GM12891 (cell line): ENCODE measurements at regions not wholly inside any gene's neighbourhood (a gene's known extent, or its start where the extent isn't known, plus 50 kb on each side); places are given as distances from the start of the nearest gene placed in this dataset.

Experiments
- POLR2A ChIP-seq: IDR thresholded peaks from 2 replicates; pipeline ENCODE4 v1.6.1; 2011; ENCODE audit warnings: low read depth, low read length, control low read depth
- POLR2AphosphoS5 ChIP-seq: IDR thresholded peaks from 2 replicates; pipeline ENCODE4 v1.6.1; 2011; ENCODE audit warnings: low read depth, low read length, control low read depth
- SPI1 ChIP-seq: IDR thresholded peaks from 2 replicates; pipeline ENCODE4 v1.6.1; 2011; ENCODE audit warnings: low read depth, low read length, control low read depth
- TAF1 ChIP-seq: IDR thresholded peaks from 2 replicates; pipeline ENCODE4 v1.6.1; 2011; ENCODE audit warnings: low read depth, low read length, control low read depth

DNA sequence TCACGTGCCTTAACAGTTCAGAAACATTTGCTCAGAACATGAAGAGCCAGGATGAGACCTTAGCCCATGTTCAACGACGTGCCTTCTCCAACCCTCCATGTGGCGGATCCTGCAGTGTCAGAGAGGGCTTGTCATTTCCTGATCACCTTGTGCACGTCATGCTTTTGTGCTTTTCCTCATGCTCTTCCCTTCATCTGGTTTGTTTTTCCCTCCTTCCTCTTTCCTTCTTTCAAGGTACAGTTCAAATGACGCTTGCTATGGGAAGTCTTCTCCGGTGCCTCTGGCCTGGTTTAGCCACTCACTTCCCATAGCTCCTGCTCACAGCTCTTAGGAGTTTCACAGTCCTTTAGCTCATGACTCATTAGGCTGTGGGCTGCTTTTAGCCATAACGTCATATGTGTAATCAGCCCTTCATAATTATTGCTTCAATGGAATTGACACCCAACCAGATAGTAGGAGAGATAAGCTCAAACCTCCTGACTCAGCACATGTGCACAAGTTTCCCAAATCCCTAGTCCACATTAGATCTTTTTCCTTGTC lies 102.7 kb upstream of the CNKSR3 start:
- no peak for TF ChIP-seq POLR2A
- TF ChIP-seq SPI1 = no peak
- TF ChIP-seq POLR2AphosphoS5 = no peak
- TF ChIP-seq TAF1 = no peak
